SHP77 treated with DMSO at 0.1 percent for 48 hours (cell line): ENCODE measurements at regions not wholly inside any gene's neighbourhood (a gene's known extent, or its start where the extent isn't known, plus 50 kb on each side); places are given as distances from the start of the nearest gene placed in this dataset.
A peak's percentile ranks its signal among the peaks of the same experiment; 100 is the strongest.

Experiments used
- DNase-seq: peaks from one replicate; lab custom pipeline; 2025; lab: John Stamatoyannopoulos, UW

- peak; percentile 19 for DNase-seq
Observed at GRCh38 chr12:27179400-27180214, 64.5 kb upstream of the STK38L start.

- DNase-seq = no peak
Observed at GRCh38 chr12:27180906-27181505, 63.1 kb upstream of the STK38L start.

- no peak for DNase-seq
Observed at GRCh38 chr12:27183342-27183741, 60.7 kb upstream of the STK38L start.

- no peak for DNase-seq
Observed at GRCh38 chr12:27185234-27186021, 58.7 kb upstream of the STK38L start.

GRCh38 chr12:27186022-27186839 is 57.9 kb upstream of the STK38L start:
- no peak for DNase-seq

- DNase-seq = no peak
Observed at GRCh38 chr12:27187697-27188096, 56.4 kb upstream of the STK38L start.

- no peak for DNase-seq
Observed at GRCh38 chr12:27190761-27191160, 53.3 kb upstream of the STK38L start.

GRCh38 chr12:27191531-27191930 is 52.6 kb upstream of the STK38L start:
- DNase-seq = no peak

- no peak for DNase-seq
Observed at GRCh38 chr12:27192118-27192802, 51.8 kb upstream of the STK38L start.

GRCh38 chr12:27193106-27193505 is 51.0 kb upstream of the STK38L start:
- DNase-seq = no peak

GRCh38 chr12:27193854-27194544 is 50.1 kb upstream of the STK38L start:
- DNase-seq = no peak
